ENCODE measurements at regions not wholly inside any gene's neighbourhood (a gene's known extent, or its start where the extent isn't known, plus 50 kb on each side); places are given as distances from the start of the nearest gene placed in this dataset.

DNA sequence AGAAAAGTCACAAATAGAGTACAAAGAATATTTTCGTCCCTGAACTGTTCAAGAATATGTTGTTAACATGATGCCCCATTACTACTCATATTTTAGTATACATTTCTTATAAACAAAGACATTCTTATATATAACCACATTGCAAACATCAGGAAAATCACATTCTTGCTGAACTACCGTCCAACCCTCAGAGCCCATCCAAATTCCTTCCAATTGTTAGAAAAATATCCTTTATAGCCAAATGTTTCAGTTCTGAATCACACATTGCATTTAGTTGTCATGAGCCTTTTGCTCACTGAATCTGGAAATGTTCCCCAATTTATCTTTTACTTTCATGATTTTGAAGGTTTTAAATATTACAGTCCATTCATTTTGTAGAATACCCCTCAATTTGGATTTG lies 467.8 kb upstream of the ARGLU1 start:
- Histone ChIP-seq H3K36me3 (ENCODE audit: control insufficient read depth, insufficient read depth, low read length) (no peaks in the 10 kb centered on the region), H3K4me1 (replicated peaks in 1 of 2; ENCODE audit: control insufficient read depth in 2 of 2, insufficient read depth in 2 of 2, low read length in 2 of 2) (no peaks in the 10 kb centered on the region), H3K9ac (ENCODE audit: insufficient read depth in 1 of 2, low read depth in 2 of 2, low read length in 2 of 2) (no peak overlapping the region), H3K27ac (ENCODE audit: extremely low read depth, low read depth, low read length) (no peak overlapping the region), H2AFZ (ENCODE audit: low read depth, low read length) (no peak overlapping the region), H3K4me2 (ENCODE audit: insufficient read depth, low read length) (no peak overlapping the region), H3K9me1 (ENCODE audit: control insufficient read depth, insufficient read depth, low read length) (no peaks in the 10 kb centered on the region), H3K9me3 (replicated peaks; ENCODE audit: control insufficient read depth, insufficient read depth, low read depth, low read length) (no peaks in the 10 kb centered on the region), H3K27me3 (ENCODE audit: control insufficient read depth in 2 of 2, insufficient read depth in 2 of 2, low read length in 2 of 2) (no peaks in the 10 kb centered on the region), H3K4me3 (no peak overlapping the region), H3K79me2 (ENCODE audit: control insufficient read depth, insufficient read depth, low read length) (no peaks in the 10 kb centered on the region), H4K20me1 (replicated peaks; ENCODE audit: control insufficient read depth, insufficient read depth, low read length) (no peaks in the 10 kb centered on the region)
- POLR2A ChIA-PET, result no interaction called here
- no peak for DNase-seq (ENCODE audit: extremely low read depth in 1 of 4, low spot score in 3 of 4)
- CTCF ChIA-PET (ENCODE audit: low intra/inter-chr PET ratio), result no interaction called here
- no TSS peak for BruUV-seq (replicated peaks)
- FAIRE-seq, result no peak
- WGBS (ENCODE audit: insufficient coverage, low coverage, missing lambda C conversion rate), result 0% methylated on average over 2 of the region's 2 CpGs
- ATAC-seq, result no peak
- in situ Hi-C loops (cut with MboI), result no loop called here
- TF ChIP-seq, protein P1, sequence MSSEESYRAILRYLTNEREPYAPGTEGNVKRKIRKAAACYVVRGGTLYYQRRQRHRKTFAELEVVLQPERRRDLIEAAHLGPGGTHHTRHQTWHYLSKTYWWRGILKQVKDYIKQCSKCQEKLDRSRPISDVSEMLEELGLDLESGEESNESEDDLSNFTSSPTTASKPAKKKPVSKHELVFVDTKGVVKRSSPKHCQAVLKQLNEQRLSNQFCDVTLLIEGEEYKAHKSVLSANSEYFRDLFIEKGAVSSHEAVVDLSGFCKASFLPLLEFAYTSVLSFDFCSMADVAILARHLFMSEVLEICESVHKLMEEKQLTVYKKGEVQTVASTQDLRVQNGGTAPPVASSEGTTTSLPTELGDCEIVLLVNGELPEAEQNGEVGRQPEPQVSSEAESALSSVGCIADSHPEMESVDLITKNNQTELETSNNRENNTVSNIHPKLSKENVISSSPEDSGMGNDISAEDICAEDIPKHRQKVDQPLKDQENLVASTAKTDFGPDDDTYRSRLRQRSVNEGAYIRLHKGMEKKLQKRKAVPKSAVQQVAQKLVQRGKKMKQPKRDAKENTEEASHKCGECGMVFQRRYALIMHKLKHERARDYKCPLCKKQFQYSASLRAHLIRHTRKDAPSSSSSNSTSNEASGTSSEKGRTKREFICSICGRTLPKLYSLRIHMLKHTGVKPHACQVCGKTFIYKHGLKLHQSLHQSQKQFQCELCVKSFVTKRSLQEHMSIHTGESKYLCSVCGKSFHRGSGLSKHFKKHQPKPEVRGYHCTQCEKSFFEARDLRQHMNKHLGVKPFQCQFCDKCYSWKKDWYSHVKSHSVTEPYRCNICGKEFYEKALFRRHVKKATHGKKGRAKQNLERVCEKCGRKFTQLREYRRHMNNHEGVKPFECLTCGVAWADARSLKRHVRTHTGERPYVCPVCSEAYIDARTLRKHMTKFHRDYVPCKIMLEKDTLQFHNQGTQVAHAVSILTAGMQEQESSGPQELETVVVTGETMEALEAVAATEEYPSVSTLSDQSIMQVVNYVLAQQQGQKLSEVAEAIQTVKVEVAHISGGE (CRISPR knock-in tag; IDR thresholded peaks at IDR 0.05), result no peak
- TF ChIP-seq, protein P2, sequence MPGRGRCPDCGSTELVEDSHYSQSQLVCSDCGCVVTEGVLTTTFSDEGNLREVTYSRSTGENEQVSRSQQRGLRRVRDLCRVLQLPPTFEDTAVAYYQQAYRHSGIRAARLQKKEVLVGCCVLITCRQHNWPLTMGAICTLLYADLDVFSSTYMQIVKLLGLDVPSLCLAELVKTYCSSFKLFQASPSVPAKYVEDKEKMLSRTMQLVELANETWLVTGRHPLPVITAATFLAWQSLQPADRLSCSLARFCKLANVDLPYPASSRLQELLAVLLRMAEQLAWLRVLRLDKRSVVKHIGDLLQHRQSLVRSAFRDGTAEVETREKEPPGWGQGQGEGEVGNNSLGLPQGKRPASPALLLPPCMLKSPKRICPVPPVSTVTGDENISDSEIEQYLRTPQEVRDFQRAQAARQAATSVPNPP (IDR thresholded peaks at IDR 0.05; ENCODE audit: borderline replicate concordance, insufficient read depth, insufficient read length), result no peak
- TF ChIP-seq NFIC (IDR thresholded peaks at IDR 0.05) (no peak), POLR2AphosphoS5 (IDR thresholded peaks at IDR 0.05; ENCODE audit: control insufficient read depth, insufficient read depth, low read depth, low read length) (no peak), POLR3A (IDR thresholded peaks at IDR 0.05; ENCODE audit: borderline replicate concordance, extremely low read depth, insufficient read depth, insufficient read length) (no peak), ETV5 (CRISPR knock-in tag; IDR thresholded peaks at IDR 0.05; ENCODE audit: low read depth) (no peak), NCOA6 (IDR thresholded peaks at IDR 0.05) (no peak), MYC (IDR thresholded peaks at IDR 0.05; ENCODE audit: low read depth, low read length) (no peak), MYC (CRISPR knock-in tag; IDR thresholded peaks at IDR 0.05; ENCODE audit: borderline replicate concordance, low read depth) (no peak)
- intact Hi-C loops (cut with micrococcal nuclease), result no loop called here

Measured in K562 (cell line).